Right lobe of liver (tissue), 6 donors: ENCODE measurements at regions not wholly inside any gene's neighbourhood (a gene's known extent, or its start where the extent isn't known, plus 50 kb on each side); places are given as distances from the start of the nearest gene placed in this dataset.

Source experiments
- ATAC-seq, 4 donors: fragments of 200-7000 bp; cut with Tn5 transposase; one replicate each; pipeline ENCODE4 v1.9.1; 2020; ENCODE audit warnings: mild to moderate bottlenecking in 4 of 4, moderate library complexity in 4 of 4
- DNase-seq, 3 donors: peaks; one replicate each; pipeline ENCODE4 v3.0.0-alpha.2; 2020
- H3K27ac ChIP-seq, 3 donors: fragments of 200-600 bp; one replicate each; pipeline ENCODE4 v1.8.0; 2022
- H3K27me3 ChIP-seq, 2 donors: fragments of 200-600 bp; one replicate each; pipeline ENCODE4 v1.8.0; 2022
- H3K36me3 ChIP-seq, 4 donors: fragments of 200-600 bp; sonication (generic) in 1 of 4; one replicate each; pipeline versions ENCODE4 v1.5.1 to v1.8.0; 2017 to 2022; ENCODE audit warnings: control low read depth in 1 of 4
- H3K4me1 ChIP-seq, 4 donors: fragments of 200-600 bp; sonication (generic) in 1 of 4; one replicate each; pipeline versions ENCODE4 v1.5.1 to v1.8.0; 2017 to 2022; ENCODE audit warnings: control low read depth in 1 of 4
- H3K4me3 ChIP-seq, 3 donors: fragments of 200-600 bp; one replicate each; pipeline ENCODE4 v1.8.0; 2022
- H3K9me3 ChIP-seq, 4 donors: fragments of 200-600 bp; sonication (generic) in 1 of 4; one replicate each; pipeline versions ENCODE4 v1.5.1 to v1.8.0; 2017 to 2022; ENCODE audit warnings: control low read depth in 1 of 4
- POLR2A ChIP-seq: fragments of 450-650 bp; IDR thresholded peaks from one replicate; pipeline ENCODE4 v1.6.1; 2017; ENCODE audit warnings: antibody characterized with exemption, mild to moderate bottlenecking
- WGBS: methylation state at CpG from one replicate; pipeline ENCODE4 v1.1.6; 2018; ENCODE audit warnings: low coverage, low lambda C conversion rate; ENCODE audit not compliant: insufficient coverage; ENCODE audit errors: missing lambda C conversion rate; 5-methylcytosine and 5-hydroxymethylcytosine counted together
- intact Hi-C, 2 donors: fragments of 100-400 bp; cut with DNase I; formaldehyde crosslinking; loops; one replicate each; pipeline versions ENCODE4 v1.11.2 to v1.14.1; 2022
- TF ChIP-seq, protein P1 (sequence below), 4 donors: fragments of 200-600 bp in 3 of 4; fragments of 450-650 bp in 1 of 4; IDR thresholded peaks; one replicate each; pipeline versions ENCODE4 v1.5.1 to v1.8.0; 2016 to 2022; ENCODE audit warnings: antibody characterized with exemption in 4 of 4, mild to moderate bottlenecking in 2 of 4
- donor health status: DM: no; HTN: yes; CAD: no.
- donor health status: DM: no; HTN: no; CAD: no.
- donor health status: DM: no; HTN: no; CAD: no.
- donor health status: DM: no; HTN: yes; CAD: no.
- donor health status: DM: no; HTN: yes; CAD: no.

DNA sequence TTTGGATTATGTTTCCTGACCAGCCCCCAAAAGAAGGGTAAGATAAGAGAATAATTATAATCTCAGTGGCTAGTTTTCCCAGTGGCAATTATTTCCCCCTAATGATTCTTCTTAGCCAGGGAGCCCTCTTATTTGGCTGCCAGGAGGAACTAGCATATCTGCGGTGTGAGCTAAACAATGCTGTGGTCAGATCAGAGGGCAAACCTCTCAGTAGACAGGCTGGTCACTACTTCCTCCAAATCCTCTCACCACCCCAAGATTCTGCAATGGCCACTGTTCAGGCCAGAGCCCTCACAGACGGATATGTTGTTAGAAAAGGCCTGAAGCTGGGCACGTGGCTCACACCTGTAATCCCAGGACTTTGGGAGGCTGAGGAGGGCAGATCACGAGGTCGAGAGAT, 273.4 kb upstream of the SASH1 start:
- ATAC-seq (no peak), DNase-seq (no peak)
- no peaks in the 10 kb centered on the region for H3K27me3 ChIP-seq
- no peaks in the 10 kb centered on the region for H3K36me3 ChIP-seq
- TF ChIP-seq, protein P1, sequence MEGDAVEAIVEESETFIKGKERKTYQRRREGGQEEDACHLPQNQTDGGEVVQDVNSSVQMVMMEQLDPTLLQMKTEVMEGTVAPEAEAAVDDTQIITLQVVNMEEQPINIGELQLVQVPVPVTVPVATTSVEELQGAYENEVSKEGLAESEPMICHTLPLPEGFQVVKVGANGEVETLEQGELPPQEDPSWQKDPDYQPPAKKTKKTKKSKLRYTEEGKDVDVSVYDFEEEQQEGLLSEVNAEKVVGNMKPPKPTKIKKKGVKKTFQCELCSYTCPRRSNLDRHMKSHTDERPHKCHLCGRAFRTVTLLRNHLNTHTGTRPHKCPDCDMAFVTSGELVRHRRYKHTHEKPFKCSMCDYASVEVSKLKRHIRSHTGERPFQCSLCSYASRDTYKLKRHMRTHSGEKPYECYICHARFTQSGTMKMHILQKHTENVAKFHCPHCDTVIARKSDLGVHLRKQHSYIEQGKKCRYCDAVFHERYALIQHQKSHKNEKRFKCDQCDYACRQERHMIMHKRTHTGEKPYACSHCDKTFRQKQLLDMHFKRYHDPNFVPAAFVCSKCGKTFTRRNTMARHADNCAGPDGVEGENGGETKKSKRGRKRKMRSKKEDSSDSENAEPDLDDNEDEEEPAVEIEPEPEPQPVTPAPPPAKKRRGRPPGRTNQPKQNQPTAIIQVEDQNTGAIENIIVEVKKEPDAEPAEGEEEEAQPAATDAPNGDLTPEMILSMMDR (IDR thresholded peaks at IDR 0.05) = no peak
- no peak for TF ChIP-seq POLR2A
- WGBS = 55% methylated on average over 4 of the region's 5 CpGs
- no peak overlapping the region for H3K4me3 ChIP-seq
- no peak overlapping the region for H3K27ac ChIP-seq
- no peaks in the 10 kb centered on the region for H3K9me3 ChIP-seq
- intact Hi-C loops = no loop called here
- H3K4me1 ChIP-seq = no peaks in the 10 kb centered on the region

DNA sequence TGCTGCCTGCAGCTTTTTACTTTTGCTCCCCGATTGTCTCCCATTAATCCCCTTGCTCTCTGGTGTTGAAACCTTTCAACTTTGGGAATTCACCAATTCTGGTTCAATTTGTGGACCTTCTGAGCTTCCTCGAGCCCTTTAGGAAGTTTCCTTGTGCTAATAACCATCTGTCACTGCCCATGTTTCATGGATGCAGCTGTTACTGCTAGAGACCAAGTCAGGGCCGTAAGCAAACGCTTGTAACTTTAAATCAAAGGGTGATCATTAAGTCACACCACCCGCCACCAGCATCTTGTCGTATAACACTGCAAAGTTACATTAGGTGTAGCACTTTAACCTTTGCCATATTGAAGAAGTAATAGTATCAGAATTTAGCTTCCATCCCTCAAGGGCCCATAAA, 268.3 kb upstream of the SASH1 start:
- no peak overlapping the region for H3K27ac ChIP-seq
- H3K36me3 ChIP-seq = no peaks in the 10 kb centered on the region
- ATAC-seq (no peak), DNase-seq (no peak)
- H3K9me3 ChIP-seq = no peaks in the 10 kb centered on the region
- WGBS = 74% methylated on average over 6 of the region's 6 CpGs
- H3K27me3 ChIP-seq = no peaks in the 10 kb centered on the region
- intact Hi-C loops = no loop called here
- H3K4me1 ChIP-seq = no peaks in the 10 kb centered on the region
- TF ChIP-seq POLR2A = no peak
- TF ChIP-seq, protein P1 (IDR thresholded peaks at IDR 0.05) = no peak
- H3K4me3 ChIP-seq = no peak overlapping the region

DNA sequence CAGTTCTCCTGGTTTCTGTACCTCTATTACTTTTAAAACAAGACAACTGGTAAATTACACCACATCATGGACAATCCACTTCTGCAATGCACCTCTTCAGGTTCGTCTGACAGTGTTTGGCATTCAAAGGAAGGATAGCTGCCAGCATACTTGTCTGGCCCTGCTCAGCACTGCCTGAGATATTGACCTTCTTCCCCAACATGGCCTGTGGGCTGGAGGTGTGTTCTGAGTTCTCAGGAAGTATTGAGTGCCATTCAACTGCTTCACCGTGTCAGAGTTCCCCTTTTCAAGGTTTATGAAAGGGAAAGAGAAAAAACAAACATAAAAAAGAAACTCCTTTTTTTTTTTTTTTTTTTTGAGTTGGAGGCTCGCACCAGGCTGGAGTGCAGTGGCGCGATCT, 267.9 kb upstream of the SASH1 start:
- Histone ChIP-seq H3K4me1 (no peaks in the 10 kb centered on the region), H3K9me3 (no peaks in the 10 kb centered on the region), H3K27me3 (no peaks in the 10 kb centered on the region), H3K36me3 (no peaks in the 10 kb centered on the region), H3K27ac (no peak overlapping the region), H3K4me3 (no peak overlapping the region)
- intact Hi-C loops = no loop called here
- no peak for TF ChIP-seq POLR2A
- TF ChIP-seq, protein P1 (IDR thresholded peaks at IDR 0.05) = no peak
- DNase-seq (no peak), ATAC-seq (peak in 1 of 4 donors; percentile 52)
- WGBS = 61% methylated on average over 5 of the region's 5 CpGs

DNA sequence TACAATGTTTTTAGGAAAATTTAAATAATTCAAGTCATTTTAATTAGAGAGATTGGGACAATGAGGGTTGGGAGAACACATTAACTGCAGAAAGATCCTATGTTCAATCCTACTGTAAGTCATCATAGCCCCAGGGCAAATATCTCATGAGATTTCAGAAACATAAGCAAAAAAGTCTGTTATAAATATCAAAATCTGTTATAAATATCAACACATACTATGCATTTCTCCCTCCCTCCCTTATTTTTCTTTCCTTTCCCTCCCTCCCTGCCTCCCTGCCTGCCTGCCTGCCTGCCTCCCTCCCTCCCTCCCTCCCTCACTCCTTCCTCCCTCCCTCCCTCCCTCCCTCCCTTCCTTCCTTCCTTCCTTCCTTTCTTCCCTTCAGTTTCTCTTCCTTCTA, 267.3 kb upstream of the SASH1 start:
- Histone ChIP-seq H3K27me3 (no peaks in the 10 kb centered on the region), H3K4me1 (no peaks in the 10 kb centered on the region), H3K36me3 (no peaks in the 10 kb centered on the region), H3K4me3 (no peak overlapping the region), H3K27ac (no peak overlapping the region), H3K9me3 (no peaks in the 10 kb centered on the region)
- DNase-seq (no peak), ATAC-seq (no peak)
- intact Hi-C loops = no loop called here
- no peak for TF ChIP-seq POLR2A
- TF ChIP-seq, protein P1 (IDR thresholded peaks at IDR 0.05) = no peak

DNA sequence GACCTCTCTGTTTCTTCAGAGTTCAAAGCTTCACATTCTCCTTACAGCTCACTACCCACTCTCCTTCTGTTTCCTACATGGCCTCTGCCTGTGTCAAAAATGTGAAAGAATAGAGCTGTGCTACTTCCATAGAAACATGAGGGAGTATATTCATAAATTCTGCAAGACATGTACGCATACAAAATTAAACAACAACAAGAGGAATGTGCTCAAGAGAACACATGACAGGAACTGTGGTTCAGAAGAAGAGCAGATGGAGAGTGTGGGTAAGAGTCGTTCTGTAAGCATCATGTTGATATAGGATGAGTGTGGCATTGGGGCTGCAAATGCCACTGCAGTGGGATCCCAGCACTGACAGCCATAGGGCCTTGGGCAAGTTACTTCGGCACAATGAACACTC, 266.6 kb upstream of the SASH1 start:
- Histone ChIP-seq H3K4me1 (no peaks in the 10 kb centered on the region), H3K36me3 (no peaks in the 10 kb centered on the region), H3K9me3 (no peaks in the 10 kb centered on the region), H3K27ac (no peak overlapping the region), H3K4me3 (no peak overlapping the region), H3K27me3 (no peaks in the 10 kb centered on the region)
- DNase-seq = no peak
- ATAC-seq = no peak
- WGBS = 44% methylated on average over 3 of the region's 3 CpGs
- intact Hi-C loops = no loop called here
- no peak for TF ChIP-seq POLR2A
- TF ChIP-seq, protein P1 (IDR thresholded peaks at IDR 0.05) = no peak
